ES-I3 (cell line): ENCODE measurements at regions not wholly inside any gene's neighbourhood (a gene's known extent, or its start where the extent isn't known, plus 50 kb on each side); places are given as distances from the start of the nearest gene placed in this dataset.

Experiments used
- H3K36me3 ChIP-seq: 2 replicates; pipeline ENCODE4 v1.6.1; 2013; ENCODE audit warnings: mild to moderate bottlenecking, low read length, control low read depth, moderate library complexity; ENCODE audit not compliant: insufficient read depth
- H3K4me1 ChIP-seq: 2 replicates; pipeline ENCODE4 v1.6.1; 2013; ENCODE audit warnings: mild to moderate bottlenecking, control low read depth, low read length; ENCODE audit not compliant: insufficient read depth
- H3K9ac ChIP-seq: 2 replicates; pipeline ENCODE4 v1.6.1; 2013; ENCODE audit warnings: low read depth, mild to moderate bottlenecking, low read length, moderate library complexity
- H3K9me3 ChIP-seq: 2 replicates; pipeline ENCODE4 v1.6.1; 2013; ENCODE audit warnings: mild to moderate bottlenecking, low read length, moderate library complexity; ENCODE audit not compliant: control insufficient read depth, insufficient read depth

DNA sequence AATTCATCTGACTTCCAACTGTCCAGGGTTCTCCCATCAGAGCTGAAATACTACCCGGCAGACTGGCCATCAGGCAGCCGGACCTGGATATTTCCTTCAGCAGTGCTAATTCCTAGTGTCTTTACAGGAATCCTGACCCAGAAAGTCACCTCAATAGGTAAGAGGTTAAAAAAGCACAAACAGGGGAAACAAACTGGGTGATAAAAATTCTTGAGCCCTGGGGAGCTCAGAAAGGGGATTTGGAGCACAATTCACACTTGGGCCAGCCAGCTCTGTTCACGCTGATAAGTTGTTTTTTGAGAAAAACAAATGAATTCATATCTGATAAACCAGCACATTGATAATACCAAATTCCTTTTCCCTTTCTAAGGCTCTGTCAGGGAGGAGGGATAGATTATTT is 104.0 kb downstream of the EDN1 start:
- no peak overlapping the region for H3K9ac ChIP-seq
- H3K4me1 ChIP-seq, result peaks cover 4% of the 10 kb centered on the region; the same call in 1 of the 2 replicates
- no peaks in the 10 kb centered on the region for H3K9me3 ChIP-seq
- H3K36me3 ChIP-seq, result no peaks in the 10 kb centered on the region

DNA sequence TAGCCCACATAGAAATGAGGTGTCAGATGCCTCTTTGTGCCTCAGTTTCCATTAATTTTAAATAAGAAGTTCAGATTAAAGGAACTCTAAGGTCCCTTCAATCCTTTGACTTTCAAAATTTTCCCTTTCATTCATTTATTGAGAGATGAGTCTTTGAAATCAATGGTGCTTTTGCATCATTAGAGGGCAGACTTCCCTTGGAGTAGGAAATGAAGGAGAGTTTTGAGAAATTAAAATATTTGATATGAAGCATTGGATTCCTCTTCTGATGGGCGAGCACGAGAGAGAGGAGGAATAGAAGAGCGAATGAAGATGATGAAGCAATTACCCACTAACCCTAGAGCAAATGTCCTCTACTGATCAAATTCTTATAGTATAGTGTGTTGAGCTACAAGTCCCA is 105.7 kb downstream of the EDN1 start:
- no peaks in the 10 kb centered on the region for H3K36me3 ChIP-seq
- H3K4me1 ChIP-seq, result peaks cover 4% of the 10 kb centered on the region; the same call in 1 of the 2 replicates
- H3K9ac ChIP-seq, result no peak overlapping the region
- no peaks in the 10 kb centered on the region for H3K9me3 ChIP-seq

DNA sequence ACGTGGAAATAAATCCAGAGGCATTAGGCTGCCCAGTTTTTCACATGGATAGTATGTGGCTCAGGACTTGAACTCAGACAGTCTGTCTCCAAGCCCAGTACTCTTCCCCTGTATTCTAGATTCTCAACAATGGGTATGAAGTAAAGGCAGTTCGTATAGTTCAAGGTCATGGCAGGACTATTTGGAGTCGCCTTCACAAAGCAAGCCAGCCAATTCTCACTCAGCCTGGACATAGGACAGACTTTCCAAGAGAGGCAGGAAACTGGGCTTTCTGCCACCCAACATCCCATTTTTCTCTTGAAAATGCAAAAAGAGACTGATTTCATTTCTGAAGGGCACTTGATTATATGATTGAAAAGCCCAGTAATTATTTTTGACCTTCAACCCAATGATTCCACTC is 111.0 kb downstream of the EDN1 start:
- Histone ChIP-seq H3K36me3 (no peaks in the 10 kb centered on the region), H3K9ac (no peak overlapping the region), H3K4me1 (peaks cover 9% of the 10 kb centered on the region), H3K9me3 (no peaks in the 10 kb centered on the region)

DNA sequence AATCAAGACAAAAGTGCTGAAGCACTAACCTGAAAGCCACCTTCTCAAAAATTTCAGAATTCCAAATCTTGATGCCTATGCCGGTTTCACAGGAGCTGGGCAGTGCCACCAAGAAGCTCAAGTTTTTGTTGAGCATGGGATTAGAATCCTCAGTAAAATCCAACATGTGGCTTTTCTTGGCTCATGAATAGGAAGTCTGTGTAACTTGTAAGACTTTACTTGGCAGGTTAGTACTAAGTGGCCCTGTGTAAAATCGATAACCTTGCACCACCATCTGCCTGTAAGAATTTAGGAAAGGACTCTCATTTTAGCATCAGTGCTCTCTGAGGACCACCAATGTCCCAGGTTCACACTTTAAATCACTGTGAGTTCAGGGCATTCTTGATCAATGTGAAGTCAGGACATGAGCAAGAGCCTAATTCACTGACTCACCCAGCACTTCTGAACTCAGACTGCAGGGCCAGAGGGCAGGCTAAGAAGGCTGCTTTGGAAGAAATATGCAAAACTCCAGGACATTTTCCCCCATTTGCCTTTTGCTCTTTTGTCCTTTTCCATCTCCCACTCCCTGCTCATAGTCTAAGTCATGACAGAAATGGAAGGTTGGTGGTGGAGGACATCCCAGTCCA is 113.2 kb downstream of the EDN1 start:
- Histone ChIP-seq H3K4me1 (peaks cover 9% of the 10 kb centered on the region), H3K9ac (no peak overlapping the region), H3K9me3 (no peaks in the 10 kb centered on the region), H3K36me3 (no peaks in the 10 kb centered on the region)

DNA sequence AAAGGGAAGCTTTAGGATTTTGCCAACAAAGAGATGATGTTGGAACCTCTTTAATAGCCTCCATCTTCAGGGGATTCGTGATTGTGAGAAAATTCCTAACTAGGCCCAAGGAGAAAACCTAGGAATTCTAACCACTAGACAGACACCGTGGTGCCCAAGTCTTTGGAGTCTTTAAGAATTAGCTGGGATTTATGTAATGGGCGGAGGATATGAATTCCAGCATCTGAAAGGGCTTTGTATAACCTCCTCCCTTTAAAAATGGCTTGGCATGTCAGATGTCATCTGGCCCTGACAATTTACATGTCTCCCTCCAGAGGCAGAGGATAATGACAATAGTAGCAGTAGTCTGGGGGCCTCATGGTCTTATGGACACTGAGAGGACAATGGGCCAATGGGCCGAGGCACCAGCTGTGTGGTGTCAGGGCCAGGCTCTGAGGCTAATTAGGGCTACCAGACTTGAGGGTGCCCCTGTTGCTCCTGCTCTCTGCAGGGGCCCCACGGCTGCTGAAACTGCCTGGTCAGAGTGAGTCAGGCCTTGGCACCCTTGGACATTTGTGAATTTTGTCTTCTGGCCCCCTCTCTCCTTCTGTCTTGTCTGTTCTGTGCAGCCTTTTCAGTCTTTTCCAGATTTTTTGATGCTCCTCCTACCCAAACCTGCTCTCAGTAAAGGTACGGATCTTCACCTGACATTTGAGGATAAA is 113.9 kb downstream of the EDN1 start:
- H3K36me3 ChIP-seq, result no peaks in the 10 kb centered on the region
- H3K9me3 ChIP-seq, result no peaks in the 10 kb centered on the region
- H3K9ac ChIP-seq, result no peak overlapping the region
- peaks cover 9% of the 10 kb centered on the region for H3K4me1 ChIP-seq

DNA sequence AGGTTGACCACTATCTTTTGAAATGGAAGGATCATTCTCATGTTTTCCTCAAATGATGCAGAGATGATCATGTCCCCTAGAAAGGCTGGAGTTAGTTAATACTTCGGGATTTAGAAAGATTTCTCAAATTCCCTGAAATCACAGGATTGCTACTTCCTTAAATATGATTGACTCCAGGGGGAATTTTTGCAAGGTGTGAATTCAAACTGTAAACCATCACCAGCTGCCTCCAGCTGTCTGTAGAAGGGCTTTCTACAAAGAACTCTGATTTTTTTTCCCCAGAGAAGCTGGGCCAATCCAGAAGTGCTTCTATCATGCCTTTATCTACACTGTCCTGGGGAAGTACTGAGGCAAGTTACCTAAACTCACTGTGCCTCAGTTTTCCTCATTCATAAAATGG is 114.5 kb downstream of the EDN1 start:
- H3K4me1 ChIP-seq, result peaks cover 9% of the 10 kb centered on the region
- H3K9me3 ChIP-seq, result no peaks in the 10 kb centered on the region
- no peak overlapping the region for H3K9ac ChIP-seq
- no peaks in the 10 kb centered on the region for H3K36me3 ChIP-seq

DNA sequence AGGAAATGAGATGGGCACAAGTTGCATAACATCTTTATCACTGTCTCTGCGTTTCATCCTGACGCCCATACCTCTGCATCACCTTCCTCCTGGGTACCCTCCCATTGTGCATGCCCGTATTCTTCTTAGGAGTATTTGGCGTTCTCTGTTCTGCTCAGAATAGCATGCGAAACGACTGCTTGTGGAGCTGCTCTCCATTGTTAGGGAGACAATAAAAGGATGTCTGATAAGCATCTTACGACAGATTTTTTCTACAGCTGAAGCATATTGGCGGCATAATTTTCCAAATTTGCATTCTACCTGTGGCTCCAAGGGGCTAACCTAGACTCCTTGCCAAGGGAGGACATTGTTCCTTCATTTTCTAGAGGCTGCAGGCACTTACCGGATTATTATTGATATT is 118.6 kb downstream of the EDN1 start:
- H3K9ac ChIP-seq, result no peak overlapping the region
- H3K9me3 ChIP-seq, result no peaks in the 10 kb centered on the region
- peaks cover 1% of the 10 kb centered on the region; the same call in 1 of the 2 replicates for H3K4me1 ChIP-seq
- H3K36me3 ChIP-seq, result no peaks in the 10 kb centered on the region

DNA sequence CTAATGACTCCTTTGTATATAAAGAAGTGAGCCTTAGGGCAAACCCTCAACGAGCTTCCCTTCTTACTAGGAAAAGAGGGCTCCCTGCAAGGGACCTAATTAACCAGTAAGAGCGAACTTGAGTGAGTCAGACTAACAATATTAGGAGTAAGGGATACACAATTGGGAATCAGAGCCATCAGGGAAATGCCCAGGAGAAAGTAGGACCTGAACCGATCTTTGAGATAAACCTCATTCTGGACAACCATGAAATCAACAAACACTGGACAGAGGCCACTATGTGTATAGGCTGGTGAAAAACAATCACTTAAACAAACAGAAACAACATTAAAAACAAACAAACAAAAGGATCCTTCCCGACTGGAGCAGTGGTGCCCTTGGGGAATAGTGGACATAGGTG is 120.8 kb downstream of the EDN1 start:
- Histone ChIP-seq H3K36me3 (no peaks in the 10 kb centered on the region), H3K9me3 (no peaks in the 10 kb centered on the region), H3K9ac (no peak overlapping the region), H3K4me1 (no peaks in the 10 kb centered on the region)

DNA sequence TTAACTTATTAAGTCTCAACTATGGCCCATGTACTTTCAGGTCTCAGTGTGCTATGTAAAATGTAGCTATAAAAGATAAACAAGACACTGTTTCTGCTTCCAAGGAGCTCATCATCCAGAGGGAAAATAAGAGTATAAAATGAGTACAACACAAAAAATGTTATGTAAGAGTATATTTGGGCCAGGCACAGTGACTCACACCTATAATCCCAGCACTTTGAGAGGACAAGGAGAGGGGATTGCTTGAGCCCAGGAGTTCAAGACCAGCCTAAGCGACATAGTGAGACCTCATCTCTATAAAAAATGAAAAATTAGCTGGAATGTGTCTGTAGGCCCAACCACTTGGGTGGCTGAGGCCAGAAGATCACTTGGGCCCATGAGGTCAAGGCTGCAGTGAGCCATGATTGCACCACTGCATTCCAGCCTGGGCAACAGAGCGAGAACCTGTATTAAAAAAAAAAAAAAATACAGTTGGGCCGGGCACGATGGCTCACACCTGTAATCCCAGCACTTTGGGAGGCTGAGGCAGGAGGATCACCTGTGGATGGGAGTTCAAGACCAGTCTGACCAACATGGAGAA is 124.0 kb downstream of the EDN1 start:
- Histone ChIP-seq H3K4me1 (no peaks in the 10 kb centered on the region; the same call in 1 of the 2 replicates), H3K9ac (no peak overlapping the region)

DNA sequence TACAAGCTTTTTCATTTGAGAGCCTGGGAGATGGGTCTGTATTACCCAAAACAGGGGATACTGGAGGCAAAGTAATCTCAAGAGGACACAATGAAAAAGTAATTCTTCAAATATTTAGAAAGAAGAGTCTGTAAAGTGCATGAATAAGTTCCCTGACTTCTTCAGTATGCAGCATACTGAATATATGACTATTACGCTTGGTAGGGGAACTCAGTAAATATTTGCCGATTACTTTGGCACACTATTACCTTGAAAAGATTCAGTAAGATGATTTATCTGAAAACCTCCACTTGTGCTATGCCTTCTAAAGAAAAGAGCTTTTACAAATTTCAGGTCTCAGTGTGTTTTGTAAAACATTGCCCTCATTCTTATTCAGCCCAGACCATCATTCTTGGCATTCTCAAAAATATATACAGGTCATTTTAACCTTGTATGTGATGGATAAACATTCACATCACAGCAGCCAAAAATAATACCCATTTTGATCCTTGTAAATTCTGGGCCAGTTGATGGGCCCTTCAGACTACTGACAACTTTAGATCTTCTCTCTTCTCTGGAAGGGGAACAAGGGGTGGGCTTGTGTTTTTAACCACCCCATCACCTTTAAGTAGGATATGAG is 125.9 kb downstream of the EDN1 start:
- Histone ChIP-seq H3K36me3 (no peaks in the 10 kb centered on the region), H3K4me1 (no peaks in the 10 kb centered on the region; the same call in 1 of the 2 replicates), H3K9me3 (no peaks in the 10 kb centered on the region), H3K9ac (no peak overlapping the region)

More for the DNA sequence above, 124.0 kb downstream of the EDN1 start:
- no peaks in the 10 kb centered on the region for H3K36me3 ChIP-seq
- H3K9me3 ChIP-seq, result no peaks in the 10 kb centered on the region

DNA sequence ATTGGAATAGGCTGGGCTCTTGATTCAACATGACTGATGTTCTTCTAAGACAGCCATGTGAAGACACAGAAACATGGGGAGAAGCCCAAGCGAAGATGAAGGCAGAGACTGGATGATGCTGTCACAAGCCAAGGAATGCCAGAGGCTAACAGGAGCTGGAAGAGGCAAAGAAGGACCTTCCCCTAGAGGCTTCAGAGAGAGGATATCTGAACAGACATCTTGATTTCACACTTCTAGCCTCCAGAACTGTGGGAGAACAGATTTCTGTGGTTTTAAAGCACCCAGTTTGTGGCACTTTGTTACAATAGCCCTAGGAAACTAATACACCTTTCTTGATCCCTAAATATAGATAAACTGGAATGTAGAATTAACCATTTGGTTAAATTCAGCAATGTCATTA is 127.0 kb downstream of the EDN1 start:
- H3K9me3 ChIP-seq, result no peaks in the 10 kb centered on the region
- no peaks in the 10 kb centered on the region for H3K36me3 ChIP-seq
- no peaks in the 10 kb centered on the region; the same call in 1 of the 2 replicates for H3K4me1 ChIP-seq
- H3K9ac ChIP-seq, result no peak overlapping the region

DNA sequence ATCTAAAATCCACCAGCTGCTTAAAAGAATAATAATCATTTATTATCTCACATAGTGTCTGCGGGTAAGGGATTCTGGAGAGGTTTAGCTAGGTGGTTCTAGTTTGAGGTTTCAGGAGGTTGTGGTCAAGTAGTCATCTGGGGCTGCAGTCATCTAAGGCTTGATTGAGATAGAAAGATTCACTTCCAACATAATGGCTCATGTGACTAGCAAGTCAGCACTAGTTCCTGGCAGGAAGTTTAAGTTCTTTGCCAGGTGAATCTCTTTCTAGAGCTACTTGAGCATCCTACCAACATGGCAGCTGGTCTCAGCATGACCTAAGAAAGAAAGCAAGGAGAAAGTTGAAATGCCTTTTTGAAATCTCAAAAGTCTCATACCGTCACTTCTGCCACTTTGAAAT is 128.8 kb downstream of the EDN1 start:
- Histone ChIP-seq H3K9ac (no peak overlapping the region), H3K36me3 (no peaks in the 10 kb centered on the region), H3K9me3 (no peaks in the 10 kb centered on the region), H3K4me1 (peaks cover 4% of the 10 kb centered on the region; the same call in 1 of the 2 replicates)

DNA sequence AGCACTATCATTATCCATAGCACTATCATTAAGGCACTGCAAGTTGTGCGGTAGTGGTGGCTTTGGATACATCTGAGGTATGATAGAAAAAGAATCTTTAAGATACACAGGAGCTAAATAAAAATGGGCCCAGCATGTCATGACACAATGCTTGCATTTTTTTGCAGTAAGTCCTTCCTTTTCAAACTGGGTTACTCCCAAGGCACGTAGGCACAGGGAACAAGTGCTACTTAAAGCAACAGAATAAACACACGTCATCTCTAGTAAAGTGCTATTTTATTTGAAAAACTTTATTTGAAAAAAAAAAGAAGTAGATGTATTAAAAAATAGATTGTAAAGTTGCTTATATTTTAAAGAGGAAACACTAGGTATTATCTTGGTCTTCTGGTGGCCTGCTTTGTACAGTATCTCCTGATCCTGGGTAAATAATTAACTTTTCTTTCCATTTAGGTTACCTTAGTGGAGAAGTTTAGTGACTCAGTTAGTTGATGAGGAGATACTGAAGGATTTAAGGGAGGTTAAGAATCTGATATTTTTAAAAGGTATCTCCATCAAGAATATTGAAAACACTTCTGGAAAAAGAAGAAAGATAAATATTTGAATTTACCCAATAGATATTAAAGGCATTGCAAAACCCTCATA is 129.6 kb downstream of the EDN1 start:
- peaks cover 4% of the 10 kb centered on the region; the same call in 1 of the 2 replicates for H3K4me1 ChIP-seq
- no peaks in the 10 kb centered on the region for H3K9me3 ChIP-seq
- no peaks in the 10 kb centered on the region for H3K36me3 ChIP-seq
- H3K9ac ChIP-seq, result no peak overlapping the region

DNA sequence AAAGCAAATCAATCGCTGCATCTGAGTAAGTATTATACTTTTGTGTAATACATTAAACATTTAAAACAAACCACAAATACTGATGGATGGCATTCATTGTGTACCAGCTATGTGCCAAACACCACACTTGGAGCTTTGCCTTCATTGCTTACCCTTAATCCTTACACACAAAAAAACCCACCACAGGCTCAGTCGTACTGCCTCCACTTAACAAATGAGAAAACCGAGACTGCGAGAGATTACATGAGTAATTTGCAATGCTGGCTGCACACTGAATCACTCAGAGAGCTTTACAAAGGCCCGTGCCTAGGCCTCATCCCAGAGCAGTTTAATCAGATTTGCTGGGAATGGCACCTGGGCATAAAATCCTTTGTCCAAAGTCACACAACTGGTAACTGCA is 130.5 kb downstream of the EDN1 start:
- H3K36me3 ChIP-seq, result no peaks in the 10 kb centered on the region
- no peak overlapping the region for H3K9ac ChIP-seq
- peaks cover 9% of the 10 kb centered on the region; the same call in 1 of the 2 replicates for H3K4me1 ChIP-seq
- no peaks in the 10 kb centered on the region for H3K9me3 ChIP-seq
